Neuron (in vitro differentiated cells): ENCODE measurements at regions not wholly inside any gene's neighbourhood (a gene's known extent, or its start where the extent isn't known, plus 50 kb on each side); places are given as distances from the start of the nearest gene placed in this dataset.
"Not testable (repeated sequence)": the region's sequence is repeated elsewhere in the genome, so short reads cannot be mapped to it uniquely, and the experiment has no call there.

Source experiments
- H2AFZ ChIP-seq: one replicate; pipeline ENCODE4 v1.6.1; 2013; ENCODE audit warnings: low read depth, mild to moderate bottlenecking, inconsistent platforms, low read length, moderate library complexity
- H3K27me3 ChIP-seq: one replicate; pipeline ENCODE4 v1.6.1; 2013; ENCODE audit warnings: low read length; ENCODE audit not compliant: insufficient read depth
- H3K36me3 ChIP-seq: one replicate; pipeline ENCODE4 v1.6.1; 2013; ENCODE audit warnings: low read length; ENCODE audit not compliant: insufficient read depth
- H3K4me1 ChIP-seq: one replicate; pipeline ENCODE4 v1.6.1; 2013; ENCODE audit warnings: low read length; ENCODE audit not compliant: insufficient read depth
- H3K4me3 ChIP-seq: 2 replicates; pipeline ENCODE4 v1.5.1; 2013; ENCODE audit warnings: mild to moderate bottlenecking, low read length, moderate library complexity
- H3K9me3 ChIP-seq: one replicate; pipeline ENCODE4 v1.6.1; 2013; ENCODE audit warnings: low read length

GRCh38 chr1:220966473-220966872 is 87.2 kb downstream of the HLX start:
- Histone ChIP-seq H2AFZ (no peak overlapping the region), H3K4me1 (no peaks in the 10 kb centered on the region), H3K4me3 (no peak overlapping the region), H3K36me3 (no peaks in the 10 kb centered on the region), H3K9me3 (no peaks in the 10 kb centered on the region), H3K27me3 (no peaks in the 10 kb centered on the region)

DNA sequence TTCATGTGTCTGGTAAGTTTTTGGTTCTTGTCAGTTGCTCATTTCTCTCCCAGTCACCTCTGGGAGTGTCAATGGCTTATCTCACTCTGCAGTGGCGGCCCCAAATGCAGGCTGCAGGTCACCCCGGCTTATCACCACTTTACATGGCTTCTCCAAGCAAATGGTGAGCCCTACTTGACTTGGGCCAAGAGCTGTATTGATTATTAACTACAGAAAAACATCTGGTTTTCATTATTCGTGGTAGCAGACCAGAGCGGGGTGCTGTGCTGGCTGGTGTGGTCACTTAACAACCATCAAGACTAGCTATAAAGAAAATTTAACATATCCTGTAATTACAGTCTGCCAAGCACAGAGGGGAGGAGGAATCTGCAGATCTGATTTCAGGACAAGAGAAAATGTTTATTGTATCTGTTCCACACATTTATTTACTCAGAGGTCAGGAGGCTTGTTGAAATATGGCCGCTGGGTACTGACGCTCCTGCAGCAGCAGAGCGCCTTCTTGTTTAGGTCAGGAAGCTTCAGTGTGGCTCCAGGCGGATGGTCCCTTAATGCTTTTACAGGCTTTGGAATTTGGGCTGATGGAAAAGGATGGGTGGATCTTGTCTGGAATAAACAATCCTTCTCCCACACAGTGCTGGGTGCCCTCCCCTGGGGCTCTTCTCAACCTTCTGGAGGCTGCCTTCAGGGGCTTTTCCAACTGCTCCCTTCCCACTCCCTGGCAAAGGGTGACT is 87.8 kb downstream of the HLX start:
- no peaks in the 10 kb centered on the region for H3K27me3 ChIP-seq
- no peak overlapping the region for H3K4me3 ChIP-seq
- no peaks in the 10 kb centered on the region for H3K4me1 ChIP-seq
- no peaks in the 10 kb centered on the region for H3K36me3 ChIP-seq
- no peak overlapping the region for H2AFZ ChIP-seq
- H3K9me3 ChIP-seq, result no peaks in the 10 kb centered on the region

GRCh38 chr1:220967911-220968310 is 88.7 kb downstream of the HLX start:
- Histone ChIP-seq H3K9me3 (no peaks in the 10 kb centered on the region), H2AFZ (no peak overlapping the region), H3K4me1 (no peaks in the 10 kb centered on the region), H3K27me3 (no peaks in the 10 kb centered on the region), H3K36me3 (no peaks in the 10 kb centered on the region), H3K4me3 (no peak overlapping the region)

DNA sequence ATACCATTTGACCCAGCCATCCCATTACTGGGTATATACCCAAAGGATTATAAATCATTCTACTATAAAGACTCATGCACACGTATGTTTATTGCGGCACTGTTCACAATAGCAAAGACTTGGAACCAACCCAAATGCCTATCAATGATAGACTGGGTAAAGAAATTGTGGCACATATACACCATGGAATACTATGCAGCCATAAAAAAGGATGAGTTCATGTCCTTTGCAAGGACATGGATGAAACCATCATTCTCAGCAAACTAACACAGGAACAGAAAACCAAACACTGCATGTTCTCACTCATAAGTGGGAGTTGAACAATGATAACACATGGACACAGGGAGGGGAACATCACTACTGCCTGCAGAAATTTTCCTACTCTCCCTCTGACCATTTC is 90.0 kb downstream of the HLX start:
- H3K9me3 ChIP-seq, H3K4me3 ChIP-seq, H3K27me3 ChIP-seq, H3K4me1 ChIP-seq, H2AFZ ChIP-seq, H3K36me3 ChIP-seq: not testable (repeated sequence)

- no peaks in the 10 kb centered on the region for H3K9me3 ChIP-seq
- H2AFZ ChIP-seq, result no peak overlapping the region
- H3K4me1 ChIP-seq, result no peaks in the 10 kb centered on the region
- H3K36me3 ChIP-seq, result no peaks in the 10 kb centered on the region
- no peaks in the 10 kb centered on the region for H3K27me3 ChIP-seq
- no peak overlapping the region for H3K4me3 ChIP-seq
Observed at GRCh38 chr1:220970311-220970710, 91.1 kb downstream of the HLX start.

GRCh38 chr1:220971221-220971620 is 92.0 kb downstream of the HLX start:
- no peaks in the 10 kb centered on the region for H3K27me3 ChIP-seq
- no peak overlapping the region for H2AFZ ChIP-seq
- no peaks in the 10 kb centered on the region for H3K36me3 ChIP-seq
- no peak overlapping the region for H3K4me3 ChIP-seq
- H3K4me1 ChIP-seq, result no peaks in the 10 kb centered on the region
- H3K9me3 ChIP-seq, result no peaks in the 10 kb centered on the region

GRCh38 chr1:220974431-220974830 is 95.2 kb downstream of the HLX start:
- Histone ChIP-seq H2AFZ (no peak overlapping the region), H3K4me3 (no peak overlapping the region), H3K36me3 (no peaks in the 10 kb centered on the region), H3K27me3 (no peaks in the 10 kb centered on the region), H3K4me1 (no peaks in the 10 kb centered on the region), H3K9me3 (no peaks in the 10 kb centered on the region)

DNA sequence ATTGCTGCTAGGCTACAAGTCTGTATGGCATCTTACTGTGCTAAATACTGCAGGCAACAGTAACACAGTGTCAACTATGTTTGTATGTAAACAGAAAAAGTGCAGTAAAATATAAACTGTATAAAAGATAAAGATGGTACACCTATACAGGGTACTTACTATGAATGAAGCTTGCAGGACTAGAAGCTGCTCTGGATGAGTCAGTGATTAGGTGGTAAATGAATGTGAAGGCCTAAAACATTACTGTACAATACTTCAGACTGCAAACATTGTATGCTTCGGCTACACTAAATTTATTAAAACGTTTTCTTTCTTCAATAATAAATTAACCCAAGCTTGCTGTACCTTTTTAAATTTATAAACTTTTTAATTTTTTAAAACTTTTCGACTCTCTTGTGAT is 97.1 kb downstream of the HLX start:
- Histone ChIP-seq H3K4me1 (no peaks in the 10 kb centered on the region), H3K27me3 (no peaks in the 10 kb centered on the region), H3K36me3 (no peaks in the 10 kb centered on the region), H3K9me3 (no peaks in the 10 kb centered on the region), H3K4me3 (no peak overlapping the region), H2AFZ (no peak overlapping the region)

DNA sequence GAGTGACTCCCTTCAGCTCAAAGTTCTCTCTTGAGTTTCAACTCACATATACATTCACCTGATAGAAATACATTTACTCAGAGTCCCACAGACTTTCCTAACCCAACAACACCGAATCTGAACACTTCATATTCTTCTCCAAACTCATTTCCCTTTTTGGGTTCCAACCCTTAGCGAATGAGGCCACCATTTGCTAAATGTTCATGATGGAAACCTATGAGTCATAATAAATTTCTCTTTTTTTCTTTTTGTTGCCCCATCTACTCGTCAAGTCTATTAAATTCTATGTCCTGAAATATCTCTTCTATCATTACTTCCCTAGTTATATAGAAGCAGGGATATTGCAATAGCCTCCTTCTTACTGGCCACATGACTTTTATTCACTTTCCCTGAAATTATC is 100.1 kb downstream of the HLX start:
- no peaks in the 10 kb centered on the region for H3K27me3 ChIP-seq

DNA sequence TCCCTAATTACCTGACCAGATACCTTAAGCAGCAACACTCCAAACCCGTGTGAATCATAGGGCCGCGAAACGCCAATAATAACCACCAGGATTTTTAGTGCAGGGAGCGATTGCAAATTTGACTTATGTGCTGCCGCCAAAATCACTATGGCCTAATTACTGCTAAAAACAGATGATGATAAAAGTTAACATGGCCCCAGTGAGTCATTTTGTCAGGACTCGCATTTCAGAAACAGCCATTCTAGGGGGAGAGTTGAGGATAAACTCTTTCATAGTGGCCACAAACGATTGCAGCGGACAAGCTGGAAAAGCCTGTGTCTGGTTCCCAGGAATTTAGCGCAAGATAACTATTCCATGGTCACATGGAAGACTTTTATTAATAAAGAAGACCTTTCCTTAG is 103.4 kb downstream of the HLX start:
- H3K9me3 ChIP-seq, result no peaks in the 10 kb centered on the region
- no peaks in the 10 kb centered on the region for H3K4me1 ChIP-seq
- H2AFZ ChIP-seq, result no peak overlapping the region
- H3K27me3 ChIP-seq, result no peaks in the 10 kb centered on the region
- no peak overlapping the region for H3K4me3 ChIP-seq
- H3K36me3 ChIP-seq, result no peaks in the 10 kb centered on the region

More for the DNA sequence above, 100.1 kb downstream of the HLX start:
- Histone ChIP-seq H3K36me3 (no peaks in the 10 kb centered on the region), H2AFZ (no peak overlapping the region), H3K4me1 (no peaks in the 10 kb centered on the region), H3K9me3 (no peaks in the 10 kb centered on the region), H3K4me3 (no peak overlapping the region)

GRCh38 chr1:220983877-220984635 is 104.8 kb downstream of the HLX start:
- Histone ChIP-seq H3K4me1 (no peaks in the 10 kb centered on the region), H3K9me3 (no peaks in the 10 kb centered on the region), H3K4me3 (no peak overlapping the region), H3K36me3 (no peaks in the 10 kb centered on the region), H2AFZ (no peak overlapping the region), H3K27me3 (no peaks in the 10 kb centered on the region)

DNA sequence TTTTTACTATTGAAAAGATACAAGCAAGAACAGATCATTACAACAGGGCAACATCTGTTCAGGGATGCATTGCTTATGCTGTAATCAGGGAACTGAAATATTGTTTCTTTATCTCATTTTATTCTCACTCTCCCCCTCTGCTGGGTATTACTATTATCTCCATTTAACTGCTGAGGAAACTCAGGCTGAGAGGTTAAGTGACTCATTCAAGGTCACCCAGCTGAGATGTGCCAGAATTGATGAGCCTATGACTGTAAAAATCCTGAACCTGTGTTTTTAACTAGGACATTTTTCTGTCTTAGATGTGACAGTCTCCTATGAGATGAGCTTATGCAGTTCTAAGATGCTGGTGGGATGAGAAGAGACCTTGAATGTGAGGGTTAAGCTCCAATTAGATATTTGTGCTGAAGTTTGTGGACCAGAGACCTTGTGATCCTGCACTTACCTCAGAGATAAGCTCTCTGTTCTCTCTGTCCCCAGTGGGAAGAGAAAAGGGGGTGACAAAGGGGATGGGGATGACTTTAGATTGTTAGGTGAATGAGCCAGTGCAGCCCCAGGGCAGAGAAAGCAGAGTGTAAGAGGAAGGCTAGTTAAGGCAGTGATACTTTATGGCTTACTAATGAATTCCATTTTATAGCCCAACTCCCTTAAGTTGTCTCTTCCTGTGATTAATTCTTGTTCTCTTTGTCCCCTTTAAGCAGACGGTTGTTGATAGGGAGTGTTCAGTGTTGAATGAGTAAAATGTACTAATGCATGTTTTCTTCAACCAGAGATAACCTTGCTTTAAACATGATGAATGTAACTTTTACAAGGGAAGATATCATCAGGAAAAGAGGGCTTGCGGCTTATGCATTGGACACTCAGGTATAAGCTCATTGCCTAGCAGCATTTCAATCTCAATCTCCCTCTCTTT is 111.4 kb downstream of the HLX start:
- Histone ChIP-seq H3K4me3 (no peak overlapping the region), H3K27me3 (no peaks in the 10 kb centered on the region), H3K9me3 (no peaks in the 10 kb centered on the region), H2AFZ (no peak overlapping the region), H3K36me3 (no peaks in the 10 kb centered on the region), H3K4me1 (no peaks in the 10 kb centered on the region)

- Histone ChIP-seq H3K27me3 (no peaks in the 10 kb centered on the region), H3K9me3 (no peaks in the 10 kb centered on the region), H2AFZ (no peak overlapping the region), H3K4me1 (no peaks in the 10 kb centered on the region), H3K4me3 (no peak overlapping the region), H3K36me3 (no peaks in the 10 kb centered on the region)
Observed at GRCh38 chr1:220991506-220991905, 112.3 kb downstream of the HLX start.
